K562 (cell line): ENCODE measurements at regions not wholly inside any gene's neighbourhood (a gene's known extent, or its start where the extent isn't known, plus 50 kb on each side); places are given as distances from the start of the nearest gene placed in this dataset.

ENCODE experiments used
- EP300 ChIP-seq: IDR thresholded peaks from 2 replicates; pipeline ENCODE4 v1.6.1; 2012; ENCODE audit warnings: low read length, improper control_type of control experiment
- NR2C2 ChIP-seq, 2 experiments: fragments of 200-800 bp in 1 of 2; sonication (Bioruptor generic) in 1 of 2; sonication (generic) in 1 of 2; formaldehyde crosslinking in 1 of 2; IDR thresholded peaks; 2 replicates each; pipeline versions ENCODE4 v1.6.1 to v1.8.0; 2016 to 2022; ENCODE audit warnings: mild to moderate bottlenecking in 1 of 2, missing compliant biosample characterization in 1 of 2, missing genetic modification characterization in 1 of 2, missing genetic modification reagents in 1 of 2
- RCOR1 ChIP-seq, 2 experiments: IDR thresholded peaks; 2 replicates each; pipeline ENCODE4 v1.6.1; 2012; ENCODE audit warnings: low read depth in 2 of 2, low read length in 2 of 2, borderline replicate concordance in 1 of 2, improper control_type of control experiment in 1 of 2
- TAF1 ChIP-seq: IDR thresholded peaks from 2 replicates; pipeline ENCODE4 v1.6.1; 2011; ENCODE audit warnings: mild to moderate bottlenecking, low read length, moderate library complexity; ENCODE audit not compliant: insufficient read depth, control insufficient read depth, severe bottlenecking; ENCODE audit errors: extremely low read depth
- ZNF174 ChIP-seq: fragments of 250-450 bp; sonication (Bioruptor Pico); IDR thresholded peaks from 2 replicates; pipeline ENCODE4 v1.4.0; 2020; ENCODE audit warnings: mild to moderate bottlenecking
- TF ChIP-seq, protein P1 (sequence below): sonication (generic); formaldehyde crosslinking; IDR thresholded peaks from 2 replicates; pipeline ENCODE4 v1.8.1; 2023; ENCODE audit warnings: mild to moderate bottlenecking, missing genetic modification reagents
- TF ChIP-seq, protein P2 (sequence below), 3 experiments: IDR thresholded peaks in 2 of 3; conservative IDR thresholded peaks in 1 of 3; 2 replicates each; pipeline ENCODE4 v1.5.1; 2011 to 2012; ENCODE audit warnings: low read length in 3 of 3, mild to moderate bottlenecking in 3 of 3, control low read depth in 2 of 3, improper control_type of control experiment in 1 of 3, inconsistent platforms in 1 of 3, low read depth in 1 of 3, mixed read lengths in 1 of 3, moderate library complexity in 1 of 3; ENCODE audit not compliant: insufficient read depth in 2 of 3
- TF ChIP-seq, protein P3 (sequence below): fragments of 250-450 bp; sonication (Bioruptor Pico); IDR thresholded peaks from 2 replicates; pipeline ENCODE4 v1.4.0; 2020; ENCODE audit warnings: mild to moderate bottlenecking, moderate library complexity

DNA sequence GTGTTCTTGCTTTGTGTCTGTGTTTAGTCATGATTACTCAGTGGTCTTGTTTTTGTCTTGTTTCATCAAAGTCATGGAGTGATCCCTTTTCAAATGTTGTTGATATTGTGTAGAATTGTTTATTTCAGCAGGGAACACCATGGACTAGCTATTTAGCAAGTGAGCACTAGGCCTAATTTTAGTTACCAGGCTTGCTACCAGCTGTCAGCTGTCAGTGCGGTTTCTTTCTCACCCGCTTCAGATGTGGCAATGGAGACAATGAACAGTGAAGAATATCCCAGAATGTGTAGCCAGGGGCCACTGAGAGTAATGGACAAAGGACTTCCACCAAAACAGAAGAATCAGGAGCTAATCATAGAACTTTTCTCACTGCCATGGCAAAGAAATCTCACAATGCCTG, 432.8 kb upstream of the FMR1 start:
- TF ChIP-seq, protein P1, sequence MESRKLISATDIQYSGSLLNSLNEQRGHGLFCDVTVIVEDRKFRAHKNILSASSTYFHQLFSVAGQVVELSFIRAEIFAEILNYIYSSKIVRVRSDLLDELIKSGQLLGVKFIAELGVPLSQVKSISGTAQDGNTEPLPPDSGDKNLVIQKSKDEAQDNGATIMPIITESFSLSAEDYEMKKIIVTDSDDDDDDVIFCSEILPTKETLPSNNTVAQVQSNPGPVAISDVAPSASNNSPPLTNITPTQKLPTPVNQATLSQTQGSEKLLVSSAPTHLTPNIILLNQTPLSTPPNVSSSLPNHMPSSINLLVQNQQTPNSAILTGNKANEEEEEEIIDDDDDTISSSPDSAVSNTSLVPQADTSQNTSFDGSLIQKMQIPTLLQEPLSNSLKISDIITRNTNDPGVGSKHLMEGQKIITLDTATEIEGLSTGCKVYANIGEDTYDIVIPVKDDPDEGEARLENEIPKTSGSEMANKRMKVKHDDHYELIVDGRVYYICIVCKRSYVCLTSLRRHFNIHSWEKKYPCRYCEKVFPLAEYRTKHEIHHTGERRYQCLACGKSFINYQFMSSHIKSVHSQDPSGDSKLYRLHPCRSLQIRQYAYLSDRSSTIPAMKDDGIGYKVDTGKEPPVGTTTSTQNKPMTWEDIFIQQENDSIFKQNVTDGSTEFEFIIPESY (CRISPR knock-in tag) = no peak
- TF ChIP-seq RCOR1 (IDR thresholded peaks at IDR 0.05; ENCODE audit: borderline replicate concordance in 1 of 2, low read depth in 2 of 2, low read length in 2 of 2) (no peak), ZNF174 (CRISPR knock-in tag) (no peak), EP300 (no peak), NR2C2 (CRISPR knock-in tag; IDR thresholded peaks at IDR 0.05) (no peak), NR2C2 (tag; IDR thresholded peaks at IDR 0.05) (no peak), TAF1 (no peak)
- TF ChIP-seq, protein P2, sequence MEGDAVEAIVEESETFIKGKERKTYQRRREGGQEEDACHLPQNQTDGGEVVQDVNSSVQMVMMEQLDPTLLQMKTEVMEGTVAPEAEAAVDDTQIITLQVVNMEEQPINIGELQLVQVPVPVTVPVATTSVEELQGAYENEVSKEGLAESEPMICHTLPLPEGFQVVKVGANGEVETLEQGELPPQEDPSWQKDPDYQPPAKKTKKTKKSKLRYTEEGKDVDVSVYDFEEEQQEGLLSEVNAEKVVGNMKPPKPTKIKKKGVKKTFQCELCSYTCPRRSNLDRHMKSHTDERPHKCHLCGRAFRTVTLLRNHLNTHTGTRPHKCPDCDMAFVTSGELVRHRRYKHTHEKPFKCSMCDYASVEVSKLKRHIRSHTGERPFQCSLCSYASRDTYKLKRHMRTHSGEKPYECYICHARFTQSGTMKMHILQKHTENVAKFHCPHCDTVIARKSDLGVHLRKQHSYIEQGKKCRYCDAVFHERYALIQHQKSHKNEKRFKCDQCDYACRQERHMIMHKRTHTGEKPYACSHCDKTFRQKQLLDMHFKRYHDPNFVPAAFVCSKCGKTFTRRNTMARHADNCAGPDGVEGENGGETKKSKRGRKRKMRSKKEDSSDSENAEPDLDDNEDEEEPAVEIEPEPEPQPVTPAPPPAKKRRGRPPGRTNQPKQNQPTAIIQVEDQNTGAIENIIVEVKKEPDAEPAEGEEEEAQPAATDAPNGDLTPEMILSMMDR (IDR thresholded peaks at IDR 0.05 in 2 of 3, conservative IDR thresholded peaks at IDR 0.05 in 1 of 3; ENCODE audit: insufficient read depth in 2 of 3, low read depth in 1 of 3, low read length in 3 of 3) = no peak
- TF ChIP-seq, protein P3, sequence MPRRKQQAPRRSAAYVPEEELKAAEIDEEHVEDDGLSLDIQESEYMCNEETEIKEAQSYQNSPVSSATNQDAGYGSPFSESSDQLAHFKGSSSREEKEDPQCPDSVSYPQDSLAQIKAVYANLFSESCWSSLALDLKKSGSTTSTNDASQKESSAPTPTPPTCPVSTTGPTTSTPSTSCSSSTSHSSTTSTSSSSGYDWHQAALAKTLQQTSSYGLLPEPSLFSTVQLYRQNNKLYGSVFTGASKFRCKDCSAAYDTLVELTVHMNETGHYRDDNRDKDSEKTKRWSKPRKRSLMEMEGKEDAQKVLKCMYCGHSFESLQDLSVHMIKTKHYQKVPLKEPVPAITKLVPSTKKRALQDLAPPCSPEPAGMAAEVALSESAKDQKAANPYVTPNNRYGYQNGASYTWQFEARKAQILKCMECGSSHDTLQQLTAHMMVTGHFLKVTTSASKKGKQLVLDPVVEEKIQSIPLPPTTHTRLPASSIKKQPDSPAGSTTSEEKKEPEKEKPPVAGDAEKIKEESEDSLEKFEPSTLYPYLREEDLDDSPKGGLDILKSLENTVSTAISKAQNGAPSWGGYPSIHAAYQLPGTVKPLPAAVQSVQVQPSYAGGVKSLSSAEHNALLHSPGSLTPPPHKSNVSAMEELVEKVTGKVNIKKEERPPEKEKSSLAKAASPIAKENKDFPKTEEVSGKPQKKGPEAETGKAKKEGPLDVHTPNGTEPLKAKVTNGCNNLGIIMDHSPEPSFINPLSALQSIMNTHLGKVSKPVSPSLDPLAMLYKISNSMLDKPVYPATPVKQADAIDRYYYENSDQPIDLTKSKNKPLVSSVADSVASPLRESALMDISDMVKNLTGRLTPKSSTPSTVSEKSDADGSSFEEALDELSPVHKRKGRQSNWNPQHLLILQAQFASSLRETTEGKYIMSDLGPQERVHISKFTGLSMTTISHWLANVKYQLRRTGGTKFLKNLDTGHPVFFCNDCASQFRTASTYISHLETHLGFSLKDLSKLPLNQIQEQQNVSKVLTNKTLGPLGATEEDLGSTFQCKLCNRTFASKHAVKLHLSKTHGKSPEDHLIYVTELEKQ (CRISPR knock-in tag) = no peak
